A172 (cell line): ENCODE measurements at regions not wholly inside any gene's neighbourhood (a gene's known extent, or its start where the extent isn't known, plus 50 kb on each side); places are given as distances from the start of the nearest gene placed in this dataset.
A peak's percentile ranks its signal among the peaks of the same experiment; 100 is the strongest.

ENCODE experiments used
- DNase-seq: peaks from one replicate; pipeline ENCODE4 v3.0.0-alpha.2; 2015; ENCODE audit warnings: low spot score

DNA sequence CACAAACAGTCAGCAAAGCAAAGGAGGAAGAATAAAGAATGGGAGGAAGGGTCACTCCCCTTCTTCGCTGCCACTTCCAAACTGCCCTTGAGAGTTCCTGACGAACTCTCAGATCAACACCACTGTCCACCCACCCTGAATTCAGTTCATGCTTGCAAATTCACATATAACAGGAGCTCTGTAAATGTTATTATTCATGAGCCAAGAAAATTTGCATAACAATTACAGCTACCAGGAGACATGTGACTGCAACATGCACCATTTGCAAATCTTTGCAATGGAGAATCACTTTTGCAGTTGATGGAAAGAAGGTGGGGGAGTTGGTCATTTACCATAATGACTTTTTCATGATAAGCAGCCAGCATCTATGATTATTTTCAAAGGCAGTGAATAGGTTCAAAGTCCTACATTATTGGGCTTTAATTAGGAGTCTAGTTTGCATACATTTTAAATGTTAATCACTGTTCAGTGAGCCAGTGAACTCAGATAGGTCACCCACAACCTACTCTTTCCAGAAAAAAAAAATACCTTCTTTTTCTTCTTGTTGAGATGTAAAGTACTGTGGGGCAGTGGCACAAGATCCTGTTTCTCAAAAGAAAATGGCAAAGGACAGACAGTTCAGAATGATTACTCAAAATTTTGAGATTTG is 149.7 kb downstream of the CAAP1 start:
- DNase-seq: no peak

DNA sequence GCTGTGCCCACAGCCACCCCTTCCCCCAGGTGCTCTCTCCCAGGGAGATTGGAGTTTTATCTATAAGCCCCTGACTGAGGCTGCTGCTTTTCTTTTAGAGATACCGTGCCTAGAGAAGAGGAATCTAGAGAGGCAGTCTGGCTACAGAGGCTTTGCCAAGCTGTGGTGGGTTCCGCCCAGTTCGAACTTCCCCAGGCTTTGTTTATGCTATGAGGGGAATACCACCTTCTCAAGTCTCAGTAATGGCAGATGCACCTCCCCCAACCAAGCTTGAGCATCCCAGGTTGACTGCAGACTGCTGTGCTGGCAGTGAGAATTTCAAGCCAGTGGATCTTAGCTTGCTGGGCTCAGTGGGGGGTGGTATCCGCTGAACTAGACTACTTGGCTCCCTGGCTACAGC is 157.4 kb downstream of the CAAP1 start:
- DNase-seq: no peak

DNA sequence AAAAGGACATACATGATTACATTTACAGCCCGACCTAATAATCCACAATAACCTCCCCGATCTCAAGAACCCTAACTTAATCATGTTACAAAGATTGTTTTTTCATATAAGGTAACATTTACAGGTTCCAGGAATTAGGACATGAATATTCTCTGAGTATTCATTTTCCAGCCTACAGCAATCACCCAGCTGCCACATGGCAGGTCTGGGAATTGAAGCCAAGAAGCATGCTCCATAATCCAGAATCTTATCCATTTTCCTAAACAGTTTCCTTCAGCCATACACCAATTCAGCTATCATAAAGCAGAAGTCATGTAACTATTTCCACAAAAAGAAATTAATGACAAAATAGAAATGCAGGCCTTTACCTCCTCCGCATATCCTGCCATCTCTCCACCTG is 163.4 kb downstream of the CAAP1 start:
- DNase-seq: no peak

DNA sequence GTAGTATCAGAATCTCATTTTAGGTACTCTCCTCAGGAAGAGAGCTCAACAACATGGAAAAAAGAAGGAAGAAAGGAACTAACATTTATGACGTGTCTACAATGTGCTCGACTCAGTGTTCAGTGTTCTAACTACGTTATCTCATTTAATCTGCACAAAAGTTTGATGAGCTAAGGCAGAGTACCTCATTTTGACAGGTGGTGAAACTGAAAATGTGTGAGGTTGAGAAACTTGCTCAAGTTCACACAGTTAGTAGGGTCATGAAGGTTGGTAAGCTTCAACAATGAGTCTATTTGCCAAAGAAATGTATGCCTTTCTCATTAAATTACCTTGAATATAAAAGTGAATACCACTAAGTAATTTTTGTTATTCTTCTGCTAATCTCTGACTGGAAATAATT is 165.1 kb downstream of the CAAP1 start:
- no peak for DNase-seq

DNA sequence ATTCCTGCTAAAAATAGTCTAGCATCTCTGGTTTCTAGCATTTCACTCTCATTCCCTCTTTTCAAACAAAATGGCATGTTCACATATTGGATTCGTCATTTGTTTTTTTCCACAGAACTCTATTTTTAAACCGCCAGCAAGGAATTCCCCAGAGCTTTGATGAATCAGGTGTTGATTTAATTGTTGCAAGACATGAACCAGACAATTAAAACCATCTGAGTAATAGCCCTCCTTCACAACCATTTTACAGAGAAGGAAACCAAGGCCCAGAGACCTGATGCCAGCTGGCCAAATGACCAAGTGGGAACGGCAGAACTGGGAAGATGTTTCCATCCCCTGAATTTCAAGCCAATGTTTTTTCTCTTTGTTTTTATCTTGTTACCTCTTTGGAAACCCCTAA is 167.0 kb downstream of the CAAP1 start:
- DNase-seq: peak; percentile 42

DNA sequence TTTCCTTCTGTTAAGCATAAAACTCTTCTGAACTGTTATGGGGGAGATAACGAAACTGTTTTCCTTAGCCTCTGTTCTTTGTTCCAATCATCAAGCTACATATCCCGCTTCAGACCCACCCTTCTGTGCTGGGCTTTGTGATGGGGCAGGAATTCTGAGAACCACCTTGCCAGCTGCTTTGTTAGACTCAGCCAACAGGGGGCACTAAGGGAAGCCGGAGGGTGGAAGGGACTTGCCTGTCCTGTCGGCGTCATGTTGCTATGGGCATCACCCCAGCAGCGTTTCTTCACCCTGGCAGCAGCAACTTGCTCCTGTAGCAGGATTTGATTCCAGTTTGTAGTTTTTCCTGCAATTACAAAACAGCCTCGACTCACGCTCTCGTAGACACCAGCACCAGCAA is 169.1 kb downstream of the CAAP1 start:
- DNase-seq: peak; percentile 5

DNA sequence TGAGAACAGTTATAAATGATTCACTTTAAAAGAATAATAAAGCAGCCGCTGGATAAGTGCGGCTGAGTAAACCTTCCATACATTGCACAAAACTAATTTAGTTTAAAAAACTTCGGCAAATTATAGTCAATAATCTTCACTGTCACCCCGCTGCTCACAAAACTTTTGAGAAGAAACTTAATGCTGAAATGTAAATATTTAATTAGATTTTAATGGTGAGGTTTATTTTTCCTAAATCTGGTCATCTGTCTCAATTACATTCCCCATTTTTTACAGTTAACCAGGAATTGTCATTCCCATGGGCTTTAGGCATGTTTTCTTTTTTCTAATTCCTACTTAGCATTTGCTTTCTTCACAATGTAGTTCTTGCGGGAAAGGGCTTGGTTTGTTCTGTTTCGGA is 169.8 kb downstream of the CAAP1 start:
- no peak for DNase-seq

DNA sequence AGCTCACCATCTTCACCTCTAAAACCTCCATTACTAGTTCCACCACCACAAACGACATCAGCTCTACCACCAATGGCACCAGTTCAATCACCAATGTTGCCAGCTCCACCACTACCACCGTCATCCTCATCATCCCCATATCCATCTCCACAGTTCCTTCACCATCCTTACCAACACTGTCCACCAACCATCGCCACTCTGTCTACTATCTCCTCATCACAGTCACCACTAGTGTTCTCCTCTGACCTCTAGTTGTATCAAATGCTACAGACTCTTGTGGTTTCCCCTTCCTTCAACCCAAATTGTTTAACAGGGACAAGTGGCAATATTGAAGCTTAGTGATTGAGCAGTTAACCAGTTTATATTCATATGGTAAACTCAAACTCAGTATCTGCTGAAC is 182.6 kb downstream of the CAAP1 start:
- no peak for DNase-seq

DNA sequence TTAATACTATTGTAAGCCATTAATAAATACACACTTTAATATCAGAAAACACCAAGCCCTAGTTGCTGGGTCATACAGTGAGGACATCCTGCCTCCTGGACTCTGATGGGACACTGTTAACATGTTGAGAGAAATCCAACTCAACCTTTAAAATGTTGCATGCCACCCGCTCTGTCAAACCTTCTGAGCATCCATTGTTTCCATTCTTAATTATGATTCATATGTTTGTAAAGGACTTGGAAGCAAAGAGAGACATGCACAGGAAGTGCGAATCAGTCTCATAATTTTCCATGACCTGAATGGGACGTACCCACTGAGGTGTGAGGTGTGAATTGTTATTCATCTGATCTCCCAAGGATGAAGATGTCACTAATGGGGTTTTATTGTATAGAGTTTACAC is 186.4 kb downstream of the CAAP1 start:
- DNase-seq: peak; percentile 16

DNA sequence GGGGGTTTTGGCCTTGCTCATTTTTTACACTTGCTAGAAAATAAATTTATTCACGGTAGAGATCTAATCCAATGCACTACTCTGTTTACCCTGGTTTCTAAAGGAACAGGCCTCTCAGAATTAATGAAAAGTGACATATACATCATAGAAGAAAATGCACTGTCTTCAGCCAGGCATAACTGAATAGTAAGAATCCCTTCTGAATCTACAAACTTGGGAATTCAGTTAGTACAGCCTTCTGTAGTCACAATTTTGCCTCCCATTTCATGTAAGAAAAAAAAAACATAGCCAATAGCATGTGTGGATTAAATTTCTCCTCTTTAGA is 197.3 kb downstream of the CAAP1 start:
- DNase-seq: no peak

DNA sequence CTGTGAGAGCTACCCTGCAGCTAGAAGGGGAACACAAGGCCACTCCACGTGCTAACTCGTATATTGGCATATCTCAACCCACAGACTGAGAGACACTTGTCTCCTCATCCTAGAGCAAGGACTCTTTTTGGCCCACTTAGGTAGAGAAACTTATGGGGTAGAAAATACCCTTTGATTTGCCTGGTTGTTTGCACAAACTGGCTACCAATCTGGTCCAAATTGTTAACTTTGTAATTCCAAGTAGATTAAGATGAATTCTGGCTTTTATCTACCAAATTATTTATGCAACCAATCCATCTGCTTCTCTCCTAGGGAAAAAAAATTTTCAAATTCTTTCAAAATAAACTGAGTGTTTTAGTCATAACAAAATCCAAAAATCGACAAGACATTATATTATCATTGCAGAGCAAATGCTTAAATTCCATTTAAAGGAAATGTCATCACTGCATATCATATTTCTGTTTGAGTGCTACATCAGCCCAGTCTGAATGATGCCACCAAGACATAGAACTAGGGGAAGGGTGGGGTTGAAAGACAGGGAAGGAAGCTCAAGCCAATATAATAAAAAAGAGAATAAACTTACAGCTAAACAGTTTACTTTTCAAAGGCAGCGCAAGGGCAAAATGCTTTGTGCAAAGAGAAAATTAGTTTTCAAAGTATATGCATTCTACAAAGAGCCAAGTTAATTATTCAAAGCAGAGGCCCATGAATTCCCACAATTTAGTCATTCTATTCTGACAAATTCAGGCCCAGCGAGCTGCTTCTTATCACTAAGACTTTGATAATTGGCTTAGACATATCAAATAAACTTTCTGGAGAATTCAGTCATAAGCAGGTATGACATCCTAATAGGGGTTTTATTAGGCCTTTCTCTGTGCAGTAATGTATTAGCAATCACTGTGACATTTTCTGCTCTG is 198.0 kb downstream of the CAAP1 start:
- no peak for DNase-seq

DNA sequence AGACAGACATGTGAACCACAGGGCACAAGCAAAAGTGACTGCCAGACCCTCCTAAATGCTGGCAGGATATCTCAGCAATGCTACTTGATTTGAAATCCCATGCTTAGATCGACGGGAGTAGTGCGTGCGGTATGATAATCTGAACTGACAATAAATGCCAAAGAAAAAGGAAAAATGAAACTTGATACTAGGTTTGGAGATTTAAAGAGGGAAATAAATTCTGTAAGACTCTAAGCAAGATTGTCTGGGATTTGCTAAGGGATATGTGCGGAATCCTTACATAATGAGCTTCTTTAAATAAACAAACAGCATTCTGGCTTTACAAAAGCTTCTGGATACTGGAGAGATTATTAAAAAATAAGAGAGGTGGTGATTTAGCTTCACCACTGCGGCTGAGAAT is 203.6 kb downstream of the CAAP1 start:
- no peak for DNase-seq

DNA sequence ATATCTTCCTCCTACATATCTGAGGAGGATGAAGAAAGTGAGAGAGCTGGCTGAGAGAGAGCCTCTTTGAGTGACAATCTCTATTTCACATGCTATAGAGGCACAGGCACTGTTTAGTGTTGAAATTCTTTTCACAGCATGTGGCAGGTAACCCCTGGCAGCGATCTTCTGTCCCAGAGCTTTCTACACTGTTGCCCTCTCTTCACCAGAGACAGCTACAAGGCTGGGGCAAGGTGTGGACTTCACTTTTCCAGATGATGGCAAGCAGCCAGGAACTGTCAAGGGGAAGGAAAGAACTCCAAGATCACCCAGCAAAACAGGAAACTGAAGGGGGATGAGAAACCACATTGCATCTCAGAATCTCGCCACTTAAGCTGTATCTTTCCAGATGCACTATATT is 205.2 kb downstream of the CAAP1 start:
- peak; percentile 38 for DNase-seq

DNA sequence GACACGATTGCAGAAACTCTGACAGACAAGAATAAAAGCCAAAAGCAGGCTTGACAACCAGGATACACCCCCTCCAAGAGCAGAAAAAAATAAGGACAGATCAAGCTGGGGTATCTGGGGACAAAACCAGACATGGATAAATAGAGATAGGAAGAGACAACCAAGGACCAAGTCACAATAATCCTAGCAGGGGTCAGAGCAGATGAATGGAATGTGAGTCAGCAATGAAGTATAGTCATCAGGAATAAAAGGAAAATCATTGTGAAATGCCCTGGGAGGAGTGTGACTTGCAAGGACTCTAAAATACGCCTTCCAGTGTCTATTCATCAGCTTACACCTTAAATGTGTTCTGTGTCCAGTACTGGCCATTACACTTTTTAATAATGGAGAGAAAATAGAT is 206.8 kb downstream of the CAAP1 start:
- DNase-seq: peak; percentile 63

DNA sequence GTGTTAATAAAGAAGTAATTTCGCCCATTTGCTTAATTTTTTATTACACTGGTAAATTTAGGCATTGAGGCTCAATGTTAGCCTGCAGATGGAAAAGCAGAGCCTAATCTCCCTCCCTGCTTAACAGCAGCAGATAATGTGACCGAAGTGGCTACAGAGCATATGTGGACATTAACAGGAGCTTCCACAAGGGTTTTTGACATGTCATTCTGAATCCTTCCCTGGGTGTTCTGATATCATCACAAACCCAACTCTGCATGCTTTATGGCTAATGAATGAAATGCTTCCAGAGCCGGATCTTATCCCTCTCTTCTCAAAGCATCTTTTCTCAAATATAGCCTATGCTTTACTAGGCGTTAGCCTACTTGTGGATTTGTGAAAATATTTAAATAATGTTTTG is 208.6 kb downstream of the CAAP1 start:
- DNase-seq: no peak

DNA sequence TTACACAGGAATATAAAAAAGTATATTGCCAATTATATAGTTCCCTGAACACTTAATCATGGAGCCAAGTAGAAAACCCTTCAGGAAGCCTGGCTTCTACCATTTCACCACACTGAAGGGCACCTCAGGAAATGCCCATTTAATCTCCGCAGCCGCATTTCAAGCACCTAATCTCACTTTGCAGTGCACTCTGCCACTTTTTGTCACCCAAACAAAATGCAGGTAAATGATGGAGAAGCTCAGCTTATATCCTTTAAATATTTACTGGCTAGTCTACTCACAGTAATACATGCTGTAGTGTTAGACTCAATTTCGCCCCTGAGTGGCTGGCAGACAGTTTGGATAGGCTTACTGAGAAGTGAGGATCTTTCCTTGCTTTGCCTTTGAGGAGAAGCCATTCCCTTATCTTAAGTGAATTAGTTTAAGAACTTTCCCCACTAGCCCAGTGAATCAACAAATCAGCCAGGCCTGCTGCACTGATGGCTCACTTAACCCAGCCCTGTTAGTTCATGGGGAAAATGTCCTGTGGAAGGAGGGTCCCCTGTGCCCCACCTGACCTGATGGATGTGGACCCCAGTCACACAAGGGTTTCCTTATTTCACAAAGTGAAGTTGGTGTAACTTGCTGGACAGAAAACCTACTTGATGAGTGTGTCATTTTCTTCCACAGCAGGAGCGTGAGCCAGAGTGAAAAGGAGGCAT is 209.7 kb downstream of the CAAP1 start:
- DNase-seq: no peak

DNA sequence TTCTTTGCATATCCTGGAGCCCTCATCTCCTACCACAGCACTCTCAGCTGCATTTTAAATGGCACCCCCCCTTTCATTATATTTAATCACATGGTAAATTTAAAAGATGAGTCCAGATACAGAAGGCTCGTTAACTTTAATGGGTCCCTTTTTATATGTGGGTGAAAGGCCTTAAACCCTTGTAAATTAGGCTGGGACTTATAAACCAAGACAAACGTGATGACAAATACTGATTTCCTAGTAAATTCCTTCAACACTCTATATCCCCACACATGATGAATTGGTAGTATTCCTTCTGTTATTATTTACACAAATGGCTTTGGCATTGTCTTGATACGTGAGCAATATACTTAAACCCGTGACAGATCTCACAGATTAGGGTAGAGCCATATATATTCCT is 210.6 kb downstream of the CAAP1 start:
- no peak for DNase-seq

DNA sequence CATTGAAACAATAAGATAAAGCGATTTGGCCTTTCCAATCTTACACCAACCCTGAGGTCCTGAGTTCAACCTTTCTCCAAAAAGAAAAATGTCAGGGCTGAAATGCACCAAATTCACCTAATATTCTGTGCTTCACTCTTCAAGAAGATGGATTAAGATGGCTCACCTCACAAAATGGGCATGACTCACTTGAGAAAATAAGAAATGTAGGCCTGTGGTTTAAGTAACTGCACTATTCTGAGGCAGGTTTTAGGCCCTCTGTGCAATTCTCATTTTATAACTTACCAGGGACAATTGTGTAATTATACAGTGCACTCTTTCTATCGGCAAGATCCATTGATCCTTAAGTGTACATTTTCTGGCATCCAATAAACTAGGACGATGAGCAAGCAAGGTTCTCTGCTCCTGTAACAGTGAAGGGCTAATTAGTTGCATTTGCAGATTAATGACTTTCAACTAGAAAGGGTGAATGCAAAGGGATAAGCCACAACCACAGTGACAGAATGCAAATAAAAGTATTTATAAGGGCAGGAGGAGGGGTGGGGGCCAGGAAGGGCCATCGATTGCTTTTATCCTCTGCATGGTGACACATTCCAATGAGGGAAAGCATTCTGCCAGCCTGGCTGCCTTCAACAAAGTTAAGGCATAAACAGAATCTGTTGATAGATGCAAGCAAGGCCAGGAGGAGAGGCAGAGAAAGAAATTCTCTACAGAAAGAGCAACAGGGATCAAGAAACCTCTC is 214.5 kb downstream of the CAAP1 start:
- DNase-seq: peak; percentile 63

DNA sequence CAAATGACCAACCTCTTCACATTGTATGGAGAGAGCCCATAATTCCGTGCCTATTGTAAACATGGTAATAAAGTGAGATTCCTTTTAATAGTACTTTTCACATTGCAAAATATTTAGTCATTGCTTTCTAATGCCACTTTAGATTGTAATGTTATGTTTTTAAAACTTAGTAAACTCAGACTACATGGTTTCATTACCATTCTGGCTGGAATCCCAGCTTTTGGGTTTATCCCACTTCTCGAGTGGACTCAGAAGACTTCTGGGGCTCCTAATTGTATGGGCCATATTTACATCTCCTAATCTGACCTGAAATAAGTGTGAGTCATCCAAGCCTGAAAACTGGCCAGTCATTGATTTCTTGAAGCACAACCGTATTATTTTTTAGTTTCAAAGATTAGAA is 217.6 kb downstream of the CAAP1 start:
- peak; percentile 33 for DNase-seq

DNA sequence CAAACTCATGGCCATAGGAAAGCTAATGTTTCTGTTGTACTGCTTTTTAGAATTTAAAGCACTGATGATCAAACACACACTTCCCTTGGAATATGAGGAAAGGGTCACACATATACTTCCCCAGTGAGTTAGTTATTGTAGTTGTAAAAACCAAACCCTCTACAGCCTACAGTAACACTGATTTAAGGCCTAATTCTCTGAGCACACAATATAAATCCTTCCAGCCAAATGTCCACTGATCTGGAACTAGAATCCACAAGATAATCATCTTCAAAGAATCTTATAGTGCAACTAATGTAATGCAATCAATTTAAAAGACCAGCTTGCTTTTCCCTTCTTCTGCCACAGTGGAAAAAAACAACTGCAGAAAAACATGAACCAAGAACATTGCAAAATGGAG is 219.3 kb downstream of the CAAP1 start:
- no peak for DNase-seq

DNA sequence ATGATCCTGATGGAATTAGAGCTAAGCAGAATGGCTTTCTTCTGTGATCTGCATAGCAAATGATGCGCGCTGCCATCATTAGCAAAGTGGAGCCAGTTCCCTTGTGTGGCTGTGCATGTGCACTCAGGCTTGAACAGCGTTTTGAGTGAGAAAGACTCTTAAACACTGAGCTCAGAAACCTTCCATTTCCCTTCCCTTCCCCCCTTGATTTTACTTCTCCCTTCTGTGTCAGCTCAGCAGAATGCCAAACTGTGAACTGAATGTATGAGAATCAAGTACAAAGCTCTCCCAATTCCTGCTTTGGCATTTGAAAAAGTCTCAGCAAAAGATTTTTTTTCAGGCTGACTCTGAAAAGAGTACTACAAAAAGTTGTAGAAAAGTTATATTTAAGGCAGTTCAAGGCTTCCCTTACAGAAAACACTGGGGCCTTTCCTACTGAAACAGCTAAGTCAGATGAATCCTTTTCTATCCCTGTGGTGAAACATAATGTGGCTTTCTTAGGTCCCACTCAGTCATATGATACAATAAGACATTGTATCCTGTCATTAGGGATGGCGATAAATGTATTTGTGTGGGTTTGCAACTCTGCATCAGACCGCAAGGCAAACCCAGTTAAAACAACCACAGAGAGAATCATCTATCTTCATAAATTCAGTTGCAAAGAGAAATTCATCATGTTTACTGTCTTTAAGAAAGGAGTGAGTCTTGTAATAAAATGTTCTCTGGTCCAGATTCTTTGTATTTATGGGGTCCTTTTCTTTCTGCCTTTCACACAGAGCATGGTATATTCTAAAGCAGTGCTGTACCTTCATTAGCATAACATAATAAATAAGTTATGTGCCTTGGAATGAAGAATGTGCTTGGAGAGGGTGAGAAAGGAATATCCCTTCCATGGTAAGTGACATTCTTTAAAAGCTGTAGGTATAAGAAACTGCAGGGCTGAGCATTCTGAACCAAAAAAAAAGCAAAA is 222.6 kb downstream of the CAAP1 start:
- DNase-seq: peak; percentile 39
